ENCODE measurements at regions not wholly inside any gene's neighbourhood (a gene's known extent, or its start where the extent isn't known, plus 50 kb on each side); places are given as distances from the start of the nearest gene placed in this dataset.

- no peak for DNase-seq
These were observed 179.0 kb upstream of the ADRA1D start for GRCh38 chr20:4427940-4428586.

- DNase-seq, result no peak
These were observed 169.1 kb upstream of the ADRA1D start for GRCh38 chr20:4418141-4418540.

GRCh38 chr20:4415281-4415680 lies 166.2 kb upstream of the ADRA1D start:
- no peak for DNase-seq

GRCh38 chr20:4413314-4414049 lies 164.4 kb upstream of the ADRA1D start:
- DNase-seq, result no peak

- no peak for DNase-seq
These were observed 163.1 kb upstream of the ADRA1D start for GRCh38 chr20:4412216-4412615.

- DNase-seq, result no peak
These were observed 162.7 kb upstream of the ADRA1D start for GRCh38 chr20:4411744-4412143.

GRCh38 chr20:4406627-4407026 lies 157.5 kb upstream of the ADRA1D start:
- no peak for DNase-seq

- no peak for DNase-seq
These were observed 152.5 kb upstream of the ADRA1D start for GRCh38 chr20:4401601-4402000.

- DNase-seq, result no peak
These were observed 135.9 kb upstream of the ADRA1D start for GRCh38 chr20:4384961-4385360.

- no peak for DNase-seq
These were observed 134.9 kb upstream of the ADRA1D start for GRCh38 chr20:4383961-4384360.

- DNase-seq, result no peak
These were observed 126.8 kb upstream of the ADRA1D start for GRCh38 chr20:4375881-4376280.

GRCh38 chr20:4373454-4373853 lies 124.4 kb upstream of the ADRA1D start:
- no peak for DNase-seq

GRCh38 chr20:4371623-4372251 lies 122.7 kb upstream of the ADRA1D start:
- DNase-seq, result no peak

- DNase-seq, result no peak
These were observed 121.8 kb upstream of the ADRA1D start for GRCh38 chr20:4370851-4371250.

GRCh38 chr20:4369798-4370124 lies 120.7 kb upstream of the ADRA1D start:
- peak; percentile 16 for DNase-seq

GRCh38 chr20:4369119-4369797 lies 120.2 kb upstream of the ADRA1D start:
- no peak for DNase-seq

- DNase-seq, result no peak
These were observed 117.0 kb upstream of the ADRA1D start for GRCh38 chr20:4366076-4366475.

- no peak for DNase-seq
These were observed 109.5 kb upstream of the ADRA1D start for GRCh38 chr20:4358552-4358951.

- DNase-seq, result no peak
These were observed 103.3 kb upstream of the ADRA1D start for GRCh38 chr20:4352348-4352747.

GRCh38 chr20:4350096-4350495 lies 101.0 kb upstream of the ADRA1D start:
- no peak for DNase-seq

- DNase-seq, result no peak
These were observed 95.6 kb upstream of the ADRA1D start for GRCh38 chr20:4344670-4345069.

GRCh38 chr20:4342609-4343008 lies 93.5 kb upstream of the ADRA1D start:
- DNase-seq, result no peak

- DNase-seq, result no peak
These were observed 92.9 kb upstream of the ADRA1D start for GRCh38 chr20:4341804-4342485.

Data from activated T-cell treated with anti-CD3 and anti-CD28 coated beads, Interleukin-2, amount 50 U/mL, for 1 hour (primary cell).